T-helper 9 cell (primary cell): ENCODE measurements at regions not wholly inside any gene's neighbourhood (a gene's known extent, or its start where the extent isn't known, plus 50 kb on each side); places are given as distances from the start of the nearest gene placed in this dataset.

Experiments
- DNase-seq: peaks from one replicate; pipeline ENCODE4 v3.0.0-alpha.2; 2020

- DNase-seq, result no peak
These were observed 97.0 kb upstream of the PAPOLG start for GRCh38 chr2:60659026-60659425.

- no peak for DNase-seq
These were observed 94.9 kb upstream of the PAPOLG start for GRCh38 chr2:60661073-60661738.

- DNase-seq, result no peak
These were observed 93.3 kb upstream of the PAPOLG start for GRCh38 chr2:60662781-60663180.

- no peak for DNase-seq
These were observed 84.1 kb upstream of the PAPOLG start for GRCh38 chr2:60671966-60672365.

- peak; percentile 72 for DNase-seq
These were observed 81.4 kb upstream of the PAPOLG start for GRCh38 chr2:60674524-60675165.

GRCh38 chr2:60675301-60675700 lies 80.8 kb upstream of the PAPOLG start:
- DNase-seq, result no peak

GRCh38 chr2:60676706-60677330 lies 79.2 kb upstream of the PAPOLG start:
- DNase-seq, result no peak

- no peak for DNase-seq
These were observed 78.7 kb upstream of the PAPOLG start for GRCh38 chr2:60677356-60677755.

- no peak for DNase-seq
These were observed 77.5 kb upstream of the PAPOLG start for GRCh38 chr2:60678551-60678950.

GRCh38 chr2:60679036-60679780 lies 76.9 kb upstream of the PAPOLG start:
- no peak for DNase-seq

- DNase-seq, result no peak
These were observed 62.5 kb upstream of the PAPOLG start for GRCh38 chr2:60693551-60693950.

- no peak for DNase-seq
These were observed 60.3 kb upstream of the PAPOLG start for GRCh38 chr2:60695793-60696192.

GRCh38 chr2:60699617-60700016 lies 56.5 kb upstream of the PAPOLG start:
- DNase-seq, result no peak

- no peak for DNase-seq
These were observed 50.0 kb upstream of the PAPOLG start for GRCh38 chr2:60706021-60706420.
